GM18505 (cell line): ENCODE measurements at regions not wholly inside any gene's neighbourhood (a gene's known extent, or its start where the extent isn't known, plus 50 kb on each side); places are given as distances from the start of the nearest gene placed in this dataset.

Source experiments
- ATAC-seq: cut with Tn5 transposase; IDR thresholded peaks from one replicate; pipeline ENCODE4 v1.9.1; 2021; ENCODE audit not compliant: unreplicated experiment
- POLR2A ChIP-seq: IDR thresholded peaks from 4 replicates; pipeline ENCODE4 v1.6.1; 2011; ENCODE audit warnings: borderline replicate concordance; ENCODE audit not compliant: insufficient read depth, insufficient read length; ENCODE audit errors: extremely low read depth

DNA sequence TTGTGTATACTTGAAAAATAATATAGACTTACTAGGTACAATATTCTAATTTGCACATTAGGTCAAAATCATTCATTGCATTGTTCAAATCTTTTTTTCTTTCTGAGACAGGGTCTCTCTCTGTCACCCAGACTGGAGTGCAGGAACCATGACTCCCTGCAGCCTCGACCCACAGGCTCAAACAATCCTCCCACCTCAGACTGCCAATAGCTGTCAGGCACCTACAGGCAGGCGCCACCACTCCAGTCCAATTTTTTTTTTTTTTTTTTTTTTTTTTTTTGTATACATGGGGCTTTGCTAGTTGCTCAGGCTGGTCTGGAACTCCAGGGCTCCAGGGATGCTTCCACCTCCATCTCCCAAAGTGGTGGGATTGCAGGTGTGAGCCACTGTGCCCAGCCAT is 656.9 kb downstream of the KCNT2 start:
- ATAC-seq, result no peak
- TF ChIP-seq POLR2A, result no peak

DNA sequence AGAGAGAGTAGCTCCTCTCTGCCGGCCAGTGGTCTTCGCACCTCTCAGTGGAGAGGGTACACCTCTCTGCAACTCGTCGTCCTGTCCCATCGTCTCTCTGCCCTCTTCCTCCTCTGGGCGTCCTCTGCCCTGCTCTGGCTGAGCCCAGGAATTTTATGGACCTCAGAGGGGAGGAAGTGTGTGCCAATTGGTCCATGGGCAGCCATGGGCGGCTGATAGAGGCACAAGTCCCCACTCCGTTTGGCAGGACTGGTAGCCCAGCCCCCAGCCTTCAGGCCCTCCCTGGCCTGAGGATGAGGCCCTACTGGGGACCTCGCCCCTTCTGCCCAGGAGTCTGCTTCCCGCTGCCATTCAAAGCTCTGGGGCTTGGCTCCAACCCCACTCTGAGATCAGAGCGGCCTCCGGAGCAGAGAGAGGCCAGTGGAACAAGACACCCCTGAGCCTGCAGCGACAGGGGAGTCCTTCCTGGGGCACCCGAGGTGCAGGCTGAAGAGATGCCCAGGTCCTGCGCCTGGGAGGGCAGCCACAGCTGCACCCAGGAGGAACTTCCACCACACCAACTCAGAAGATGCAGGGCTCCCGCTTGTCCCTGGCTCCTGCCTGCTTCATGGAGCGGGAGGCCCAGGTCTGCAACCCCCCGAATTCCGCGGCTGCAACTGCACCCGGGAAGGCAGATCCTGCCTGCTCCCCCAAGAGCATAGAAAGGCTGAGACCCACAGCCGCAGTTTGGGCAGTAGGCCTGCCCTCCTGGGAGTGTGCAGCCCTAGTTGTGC is 659.9 kb downstream of the KCNT2 start:
- no peak for ATAC-seq
- TF ChIP-seq POLR2A, result no peak

DNA sequence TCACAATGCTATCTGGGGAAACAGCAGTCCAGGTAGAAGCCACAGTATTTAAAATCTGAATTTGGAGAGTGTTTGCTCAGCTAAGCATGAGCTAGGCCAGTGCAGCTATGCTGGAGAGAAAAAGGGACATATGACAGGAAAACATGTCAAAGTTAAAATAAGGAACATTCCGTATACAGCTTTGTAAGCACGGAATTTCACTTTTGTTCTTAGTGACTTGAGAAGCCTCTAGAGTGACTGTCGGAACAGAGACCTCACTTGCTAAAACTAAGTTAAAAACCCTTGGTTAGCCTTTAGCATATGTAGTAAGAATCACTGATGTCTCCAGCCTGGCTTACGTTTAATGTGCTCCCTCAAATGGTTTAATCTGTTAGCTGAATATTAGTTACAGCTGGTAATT is 661.7 kb downstream of the KCNT2 start:
- TF ChIP-seq POLR2A, result no peak
- no peak for ATAC-seq

DNA sequence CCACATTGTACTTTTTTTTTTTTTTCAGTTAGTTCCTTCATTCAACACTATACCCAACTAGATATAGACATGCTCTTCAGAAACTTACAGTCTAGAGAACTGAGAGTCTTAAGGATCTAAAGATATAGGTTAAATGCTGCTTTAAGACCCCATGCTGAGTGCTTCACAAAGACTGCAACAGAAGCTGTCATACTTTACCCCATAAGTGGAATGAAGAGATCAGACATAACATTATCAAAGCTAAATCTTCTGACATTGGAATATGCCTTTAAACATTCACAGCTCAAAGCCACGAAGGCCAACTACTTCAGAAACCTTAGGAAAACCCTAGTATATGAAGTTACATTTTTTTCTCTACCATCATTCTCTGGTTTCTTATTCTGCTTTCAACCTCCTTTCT is 666.4 kb downstream of the KCNT2 start:
- TF ChIP-seq POLR2A, result no peak
- ATAC-seq, result no peak

DNA sequence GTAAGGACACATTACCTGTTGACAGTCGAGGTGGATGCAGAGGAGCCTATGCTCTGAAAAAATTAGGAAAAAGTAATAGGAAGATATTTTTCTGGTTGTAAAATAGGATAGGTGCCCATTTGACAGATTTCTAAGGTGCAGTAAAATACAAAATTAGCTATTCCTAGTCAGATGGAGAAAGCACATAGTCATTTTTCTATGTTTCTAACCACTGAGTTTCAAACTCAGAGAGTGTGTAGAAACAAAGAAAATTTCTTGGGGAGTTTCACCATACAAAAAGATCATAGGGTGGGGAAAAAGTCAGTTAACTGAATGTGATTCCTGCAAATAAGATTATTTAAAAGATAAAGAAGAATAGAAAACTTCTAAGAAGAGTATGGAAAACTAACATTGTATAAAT is 666.9 kb downstream of the KCNT2 start:
- ATAC-seq, result no peak
- no peak for TF ChIP-seq POLR2A

DNA sequence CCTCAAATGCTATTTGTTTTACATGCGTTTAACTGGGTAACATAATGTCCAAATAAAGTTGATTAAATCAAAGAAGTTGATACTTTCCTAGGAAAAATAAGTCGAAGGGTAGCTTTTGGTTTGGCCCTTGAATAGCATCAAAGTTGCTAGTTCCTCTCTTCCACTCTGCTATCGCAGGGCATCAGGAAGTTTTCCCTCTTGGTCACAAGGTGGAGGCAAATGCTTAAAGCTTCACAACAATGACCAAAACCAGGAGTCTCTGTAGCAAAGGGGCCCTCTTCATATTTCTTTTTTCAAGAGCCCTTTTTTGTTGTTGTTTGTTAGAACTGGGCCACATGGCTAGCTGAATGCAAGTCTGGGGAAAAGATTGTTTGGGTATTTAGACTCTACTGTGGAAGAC is 668.4 kb downstream of the KCNT2 start:
- no peak for TF ChIP-seq POLR2A
- ATAC-seq, result no peak

DNA sequence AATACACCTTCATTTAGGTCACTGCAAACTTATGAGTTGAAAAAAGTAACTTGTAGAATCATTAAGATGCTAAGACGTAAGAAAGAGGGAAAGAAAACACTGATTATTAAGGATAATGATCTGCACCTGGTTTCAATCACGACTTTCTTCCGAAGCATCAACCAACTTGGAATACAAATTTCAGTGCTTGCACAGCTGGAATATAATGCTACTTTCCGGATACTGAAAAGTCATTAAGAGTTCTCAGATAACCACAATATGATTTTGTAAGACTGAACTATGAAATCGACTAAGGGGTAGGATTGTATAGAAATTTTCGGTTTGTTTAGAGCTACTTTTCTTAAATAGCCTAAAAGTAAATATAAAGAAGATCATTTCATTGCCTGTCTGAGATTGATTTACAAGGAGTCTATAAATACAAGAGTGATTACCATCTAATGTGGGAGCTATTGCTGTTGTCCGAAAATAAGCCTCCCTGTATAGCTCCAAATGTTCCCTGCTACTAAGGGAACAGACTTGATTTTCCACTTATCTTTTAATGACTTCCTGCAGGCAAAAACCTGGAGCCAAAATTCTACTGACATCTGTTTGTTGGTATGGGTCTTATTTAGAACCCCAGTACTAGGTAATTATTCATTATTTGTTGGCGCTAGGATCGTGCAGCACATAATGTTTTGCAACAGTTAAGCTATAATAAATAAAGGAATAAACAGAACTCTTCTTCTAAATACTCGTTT is 673.3 kb downstream of the KCNT2 start:
- TF ChIP-seq POLR2A, result no peak
- no peak for ATAC-seq

DNA sequence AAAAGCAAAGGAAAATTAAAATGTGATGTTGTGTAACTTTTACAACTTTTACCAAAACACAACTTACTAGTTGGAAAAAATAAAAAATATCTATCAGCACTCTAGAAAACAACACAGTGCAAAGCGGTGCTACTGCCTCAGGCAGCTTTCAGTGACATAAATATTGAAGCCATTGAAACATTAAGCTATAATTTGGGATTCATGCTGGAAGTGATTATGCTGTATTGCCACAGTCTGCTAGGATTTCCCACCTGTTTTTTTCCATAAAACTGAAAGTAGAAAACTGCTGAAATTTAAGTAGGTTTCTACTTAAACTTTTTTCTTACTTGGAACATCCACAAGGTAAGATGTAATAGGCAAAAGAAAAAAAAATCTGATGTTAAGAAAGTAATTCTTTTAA is 674.4 kb downstream of the KCNT2 start:
- ATAC-seq, result no peak

DNA sequence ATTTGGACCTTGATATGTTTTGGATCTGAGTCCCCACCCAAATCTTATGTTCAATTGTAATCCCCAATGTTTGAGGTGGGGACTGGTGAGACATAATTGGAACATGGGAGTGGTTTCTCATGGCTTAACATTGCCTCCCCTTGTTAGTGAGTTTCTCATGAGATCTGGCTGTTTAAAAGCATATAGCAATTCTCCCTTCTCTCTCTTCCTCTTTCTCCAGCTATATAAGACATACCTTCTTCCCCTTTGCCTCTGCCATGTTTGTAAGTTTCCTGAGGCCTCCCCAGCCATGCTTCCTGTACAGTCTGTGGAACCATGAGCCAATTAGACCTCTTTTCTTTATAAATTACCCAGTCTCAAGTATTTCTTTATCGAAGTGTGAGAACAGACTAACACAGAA is 692.4 kb downstream of the KCNT2 start:
- ATAC-seq, result no peak
- no peak for TF ChIP-seq POLR2A

More for the DNA sequence above, 674.4 kb downstream of the KCNT2 start:
- TF ChIP-seq POLR2A, result no peak

DNA sequence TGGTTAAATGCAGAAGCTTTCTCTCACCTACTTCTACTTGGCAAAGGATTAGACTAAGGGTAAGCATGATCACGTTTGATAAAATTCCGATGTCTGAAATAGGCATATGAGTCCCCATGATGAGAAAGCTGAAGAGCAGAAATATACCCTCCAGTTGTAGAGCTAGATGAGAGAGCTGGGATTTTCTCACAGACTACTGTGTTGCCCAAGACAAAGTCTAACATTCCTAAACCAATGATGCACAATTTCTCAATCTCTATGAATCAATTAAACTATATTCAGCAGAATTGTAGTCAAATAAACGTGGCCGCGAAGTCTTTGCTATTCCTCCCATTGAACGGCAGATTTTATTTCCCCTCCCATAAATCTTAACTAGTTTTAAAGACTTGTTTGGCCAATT is 699.2 kb downstream of the KCNT2 start:
- TF ChIP-seq POLR2A, result no peak
- no peak for ATAC-seq

DNA sequence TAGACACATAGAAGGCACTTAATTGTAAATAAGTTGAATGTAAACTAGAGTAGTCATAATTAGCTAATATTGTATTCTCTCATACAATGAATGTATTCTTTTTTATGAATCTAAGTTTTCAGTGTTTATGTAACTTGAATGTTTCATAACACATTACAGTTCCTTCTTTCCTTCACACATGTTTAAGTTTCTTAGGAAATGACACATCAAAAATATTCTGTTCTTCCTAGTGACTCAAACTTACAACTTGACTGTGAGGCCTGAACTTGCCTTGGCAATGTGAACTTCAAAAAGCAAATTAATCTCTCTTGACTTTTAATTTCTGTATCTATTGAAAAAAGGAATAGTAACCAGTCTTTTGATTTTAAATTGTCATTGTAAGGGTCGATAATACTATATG is 700.1 kb downstream of the KCNT2 start:
- TF ChIP-seq POLR2A, result no peak
- ATAC-seq, result no peak

DNA sequence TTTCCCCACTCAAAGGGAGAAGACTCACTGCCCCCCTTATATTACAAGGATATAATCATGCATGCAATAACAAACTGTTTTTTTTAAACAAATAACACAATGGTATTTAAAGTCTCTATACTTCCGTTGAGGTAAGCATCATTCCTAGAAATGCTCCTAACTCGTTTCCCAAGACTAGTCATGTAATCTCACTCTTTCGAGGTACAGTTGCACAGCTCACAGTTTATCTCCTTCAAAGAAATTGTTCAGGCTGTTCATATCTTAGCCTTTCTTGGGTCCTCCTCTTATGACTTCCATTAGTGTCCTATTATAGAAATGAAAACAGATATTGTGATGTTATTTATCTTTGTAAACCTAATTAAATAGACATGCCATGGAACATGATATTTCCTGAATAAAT is 705.0 kb downstream of the KCNT2 start:
- no peak for ATAC-seq
- no peak for TF ChIP-seq POLR2A

DNA sequence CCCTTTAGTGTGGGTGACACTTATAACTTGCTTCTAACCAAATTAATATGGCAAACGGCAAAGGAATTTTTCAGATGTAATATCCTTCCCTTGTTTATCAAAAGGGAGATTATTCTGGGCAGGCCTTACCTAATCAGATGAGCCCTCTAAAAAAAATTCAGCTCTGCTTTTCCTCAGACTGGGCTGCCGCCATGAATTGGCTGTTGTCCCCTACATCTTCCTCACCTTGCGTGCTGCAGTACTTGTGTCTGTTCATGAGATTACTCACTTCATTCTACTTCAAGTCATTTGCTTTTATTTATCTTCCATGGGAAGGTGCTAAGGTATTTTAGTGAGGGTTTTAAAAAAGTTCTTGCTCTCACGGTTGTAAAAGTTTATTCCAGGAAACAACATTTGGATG is 705.5 kb downstream of the KCNT2 start:
- TF ChIP-seq POLR2A, result no peak
- no peak for ATAC-seq

DNA sequence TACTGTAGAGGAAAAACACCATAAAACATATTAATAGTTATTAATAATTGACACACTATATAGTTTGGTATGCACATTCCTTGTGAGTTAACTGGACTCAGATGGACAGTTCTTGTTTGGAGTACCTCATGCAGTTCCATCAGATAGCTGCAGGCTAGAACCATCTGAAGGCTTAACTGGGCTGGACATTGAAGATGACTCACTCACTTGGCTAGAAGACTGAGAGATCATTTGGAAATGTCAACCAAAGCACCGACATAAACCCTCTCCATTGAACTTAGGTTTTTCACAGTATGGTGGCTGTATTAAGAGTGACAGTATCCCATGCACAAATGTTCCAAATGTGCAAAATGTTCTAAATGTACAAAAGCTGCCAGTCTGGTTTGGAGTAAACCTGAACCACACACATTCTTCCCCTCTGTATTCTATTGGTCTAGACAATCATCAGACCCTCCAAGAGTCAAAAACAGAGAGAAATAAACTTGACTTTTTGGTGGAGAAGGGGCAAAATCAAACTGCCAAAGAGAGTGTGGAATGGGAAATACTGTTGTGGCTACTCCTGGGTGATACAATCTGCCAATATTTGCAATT is 708.4 kb downstream of the KCNT2 start:
- no peak for ATAC-seq
- TF ChIP-seq POLR2A, result no peak
